GM12878 (cell line): ENCODE measurements at regions not wholly inside any gene's neighbourhood (a gene's known extent, or its start where the extent isn't known, plus 50 kb on each side); places are given as distances from the start of the nearest gene placed in this dataset.

ENCODE experiments used
- CBFB ChIP-seq: IDR thresholded peaks from 2 replicates; pipeline ENCODE4 v1.6.1; 2016; ENCODE audit warnings: antibody characterized with exemption, low read depth
- CHD2 ChIP-seq: IDR thresholded peaks from 2 replicates; pipeline ENCODE4 v1.6.1; 2011; ENCODE audit warnings: low read depth, low read length, improper control_type of control experiment, borderline replicate concordance
- KAT2A ChIP-seq: conservative IDR thresholded peaks from 2 replicates; pipeline ENCODE4 v1.6.1; 2011; ENCODE audit warnings: low read depth, low read length; ENCODE audit not compliant: control insufficient read depth
- MXI1 ChIP-seq: fragments of 150-350 bp; IDR thresholded peaks from 2 replicates; pipeline ENCODE4 v1.6.1; 2011; ENCODE audit warnings: low read depth, mild to moderate bottlenecking, inconsistent platforms, low read length, improper control_type of control experiment
- RB1 ChIP-seq: fragments of 450-650 bp; formaldehyde crosslinking; IDR thresholded peaks from 2 replicates; pipeline ENCODE4 v1.6.1; 2017; ENCODE audit warnings: mild to moderate bottlenecking, borderline replicate concordance
- TARDBP ChIP-seq: IDR thresholded peaks from 2 replicates; pipeline ENCODE4 v1.6.1; 2016; ENCODE audit warnings: borderline replicate concordance
- ZNF24 ChIP-seq: fragments of 450-650 bp; IDR thresholded peaks from 2 replicates; pipeline ENCODE4 v1.6.1; 2017; ENCODE audit warnings: antibody characterized with exemption, mild to moderate bottlenecking
- ZNF592 ChIP-seq: fragments of 450-650 bp; IDR thresholded peaks from 2 replicates; pipeline ENCODE4 v1.6.1; 2017; ENCODE audit warnings: mild to moderate bottlenecking, moderate library complexity
- TF ChIP-seq, protein P1 (sequence below): fragments of 450-650 bp; IDR thresholded peaks from 2 replicates; pipeline ENCODE4 v1.6.1; 2018; ENCODE audit warnings: mild to moderate bottlenecking, low read depth, moderate library complexity; ENCODE audit not compliant: partially characterized antibody
- TF ChIP-seq, protein P2 (sequence below): fragments of 450-650 bp; IDR thresholded peaks from 2 replicates; pipeline ENCODE4 v1.6.1; 2018; ENCODE audit warnings: borderline replicate concordance, mild to moderate bottlenecking; ENCODE audit not compliant: partially characterized antibody

DNA sequence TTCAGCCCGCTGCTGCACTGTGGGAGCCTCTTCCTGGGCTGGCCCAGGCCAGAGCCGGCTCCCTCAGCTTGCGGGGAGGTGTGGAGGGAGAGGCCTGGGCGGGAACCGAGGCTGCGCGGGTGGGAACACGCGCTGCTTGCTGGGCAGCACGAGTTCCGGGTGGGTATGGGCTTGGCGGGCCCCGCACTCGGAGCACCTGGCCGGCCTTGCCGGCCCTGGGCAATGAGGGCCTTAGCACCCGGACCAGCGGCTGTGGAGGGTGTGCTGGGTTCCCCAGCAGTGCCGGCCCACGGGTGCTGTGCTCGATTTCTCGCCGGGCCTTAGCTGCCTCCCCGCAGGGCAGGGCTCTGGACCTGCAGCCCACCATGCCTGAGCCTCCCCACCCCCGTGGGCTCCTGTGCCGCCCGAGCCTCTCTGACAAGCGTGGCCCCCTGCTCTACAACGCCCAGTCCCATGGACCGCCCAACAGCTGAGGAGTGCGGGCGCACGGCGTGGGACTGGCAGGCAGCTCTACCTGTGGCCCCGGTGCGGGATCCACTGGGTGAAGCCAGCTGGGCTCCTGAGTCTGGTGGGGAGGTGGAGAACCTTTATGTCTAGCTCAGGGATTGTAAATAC lies 1366.4 kb upstream of the NUDT12 start (continued):
- TF ChIP-seq, protein P1, sequence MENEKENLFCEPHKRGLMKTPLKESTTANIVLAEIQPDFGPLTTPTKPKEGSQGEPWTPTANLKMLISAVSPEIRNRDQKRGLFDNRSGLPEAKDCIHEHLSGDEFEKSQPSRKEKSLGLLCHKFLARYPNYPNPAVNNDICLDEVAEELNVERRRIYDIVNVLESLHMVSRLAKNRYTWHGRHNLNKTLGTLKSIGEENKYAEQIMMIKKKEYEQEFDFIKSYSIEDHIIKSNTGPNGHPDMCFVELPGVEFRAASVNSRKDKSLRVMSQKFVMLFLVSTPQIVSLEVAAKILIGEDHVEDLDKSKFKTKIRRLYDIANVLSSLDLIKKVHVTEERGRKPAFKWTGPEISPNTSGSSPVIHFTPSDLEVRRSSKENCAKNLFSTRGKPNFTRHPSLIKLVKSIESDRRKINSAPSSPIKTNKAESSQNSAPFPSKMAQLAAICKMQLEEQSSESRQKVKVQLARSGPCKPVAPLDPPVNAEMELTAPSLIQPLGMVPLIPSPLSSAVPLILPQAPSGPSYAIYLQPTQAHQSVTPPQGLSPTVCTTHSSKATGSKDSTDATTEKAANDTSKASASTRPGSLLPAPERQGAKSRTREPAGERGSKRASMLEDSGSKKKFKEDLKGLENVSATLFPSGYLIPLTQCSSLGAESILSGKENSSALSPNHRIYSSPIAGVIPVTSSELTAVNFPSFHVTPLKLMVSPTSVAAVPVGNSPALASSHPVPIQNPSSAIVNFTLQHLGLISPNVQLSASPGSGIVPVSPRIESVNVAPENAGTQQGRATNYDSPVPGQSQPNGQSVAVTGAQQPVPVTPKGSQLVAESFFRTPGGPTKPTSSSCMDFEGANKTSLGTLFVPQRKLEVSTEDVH: no peak
- no peak for TF ChIP-seq ZNF24
- TF ChIP-seq, protein P2, sequence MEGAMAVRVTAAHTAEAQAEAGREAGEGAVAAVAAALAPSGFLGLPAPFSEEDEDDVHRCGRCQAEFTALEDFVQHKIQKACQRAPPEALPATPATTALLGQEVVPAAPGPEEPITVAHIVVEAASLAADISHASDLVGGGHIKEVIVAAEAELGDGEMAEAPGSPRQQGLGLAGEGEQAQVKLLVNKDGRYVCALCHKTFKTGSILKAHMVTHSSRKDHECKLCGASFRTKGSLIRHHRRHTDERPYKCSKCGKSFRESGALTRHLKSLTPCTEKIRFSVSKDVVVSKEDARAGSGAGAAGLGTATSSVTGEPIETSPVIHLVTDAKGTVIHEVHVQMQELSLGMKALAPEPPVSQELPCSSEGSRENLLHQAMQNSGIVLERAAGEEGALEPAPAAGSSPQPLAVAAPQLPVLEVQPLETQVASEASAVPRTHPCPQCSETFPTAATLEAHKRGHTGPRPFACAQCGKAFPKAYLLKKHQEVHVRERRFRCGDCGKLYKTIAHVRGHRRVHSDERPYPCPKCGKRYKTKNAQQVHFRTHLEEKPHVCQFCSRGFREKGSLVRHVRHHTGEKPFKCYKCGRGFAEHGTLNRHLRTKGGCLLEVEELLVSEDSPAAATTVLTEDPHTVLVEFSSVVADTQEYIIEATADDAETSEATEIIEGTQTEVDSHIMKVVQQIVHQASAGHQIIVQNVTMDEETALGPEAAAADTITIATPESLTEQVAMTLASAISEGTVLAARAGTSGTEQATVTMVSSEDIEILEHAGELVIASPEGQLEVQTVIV: no peak
- TF ChIP-seq TARDBP: no peak
- no peak for TF ChIP-seq CHD2
- TF ChIP-seq RB1: no peak
- no peak for TF ChIP-seq ZNF592
- no peak for TF ChIP-seq CBFB
- no peak for TF ChIP-seq KAT2A
- no peak for TF ChIP-seq MXI1
